OCI-LY3 (cell line): ENCODE measurements at regions not wholly inside any gene's neighbourhood (a gene's known extent, or its start where the extent isn't known, plus 50 kb on each side); places are given as distances from the start of the nearest gene placed in this dataset.

ENCODE experiments used
- EZH2phosphoT487 ChIP-seq: fragments of 200-600 bp; shearing (Covaris generic); IDR thresholded peaks from 2 replicates; pipeline ENCODE4 v1.6.1; 2018; ENCODE audit warnings: antibody characterized with exemption, mixed run types, low read depth
- TF ChIP-seq, protein P1 (sequence below): fragments of 200-600, 300-600 bp; sonication (generic); IDR thresholded peaks from 2 replicates; pipeline ENCODE4 v1.5.1; 2014; ENCODE audit warnings: antibody characterized with exemption, low read length, low read depth

DNA sequence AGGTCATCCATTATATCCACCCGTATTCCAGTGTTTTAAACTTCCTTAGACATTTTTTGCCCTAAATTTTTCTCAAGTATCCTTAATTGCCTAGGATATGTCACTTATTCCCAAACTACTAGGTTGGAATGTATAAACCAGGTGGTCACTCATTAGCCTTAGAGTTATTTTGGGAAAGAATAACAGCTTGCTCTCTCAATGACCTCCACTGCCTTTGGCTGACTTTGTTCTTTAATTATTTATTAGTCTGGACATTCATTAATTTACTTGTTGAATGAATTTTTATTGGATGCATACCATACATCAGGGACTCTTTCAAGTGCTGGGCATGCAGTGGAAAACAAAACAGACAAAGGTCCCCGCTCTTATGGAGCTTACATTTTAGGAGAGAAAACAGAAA is 609.3 kb upstream of the IGFBP7 start:
- TF ChIP-seq, protein P1, sequence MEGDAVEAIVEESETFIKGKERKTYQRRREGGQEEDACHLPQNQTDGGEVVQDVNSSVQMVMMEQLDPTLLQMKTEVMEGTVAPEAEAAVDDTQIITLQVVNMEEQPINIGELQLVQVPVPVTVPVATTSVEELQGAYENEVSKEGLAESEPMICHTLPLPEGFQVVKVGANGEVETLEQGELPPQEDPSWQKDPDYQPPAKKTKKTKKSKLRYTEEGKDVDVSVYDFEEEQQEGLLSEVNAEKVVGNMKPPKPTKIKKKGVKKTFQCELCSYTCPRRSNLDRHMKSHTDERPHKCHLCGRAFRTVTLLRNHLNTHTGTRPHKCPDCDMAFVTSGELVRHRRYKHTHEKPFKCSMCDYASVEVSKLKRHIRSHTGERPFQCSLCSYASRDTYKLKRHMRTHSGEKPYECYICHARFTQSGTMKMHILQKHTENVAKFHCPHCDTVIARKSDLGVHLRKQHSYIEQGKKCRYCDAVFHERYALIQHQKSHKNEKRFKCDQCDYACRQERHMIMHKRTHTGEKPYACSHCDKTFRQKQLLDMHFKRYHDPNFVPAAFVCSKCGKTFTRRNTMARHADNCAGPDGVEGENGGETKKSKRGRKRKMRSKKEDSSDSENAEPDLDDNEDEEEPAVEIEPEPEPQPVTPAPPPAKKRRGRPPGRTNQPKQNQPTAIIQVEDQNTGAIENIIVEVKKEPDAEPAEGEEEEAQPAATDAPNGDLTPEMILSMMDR, result no peak
- no peak for TF ChIP-seq EZH2phosphoT487
